Adrenal gland (tissue), 5 donors: ENCODE measurements at regions not wholly inside any gene's neighbourhood (a gene's known extent, or its start where the extent isn't known, plus 50 kb on each side); places are given as distances from the start of the nearest gene placed in this dataset.

Source experiments
- CTCF ChIP-seq, 6 experiments: fragments of 450-650 bp in 4 of 6; fragments of 200-600 bp in 2 of 6; sonication (generic) in 1 of 6; IDR thresholded peaks; 1 replicate in 5 of 6; 2 replicates in 1 of 6; pipeline versions ENCODE4 v1.5.1 to v1.8.0; 2016 to 2021; ENCODE audit warnings: antibody characterized with exemption in 6 of 6, mild to moderate bottlenecking in 2 of 6, moderate library complexity in 1 of 6
- POLR2A ChIP-seq, 2 donors: fragments of 450-650 bp; IDR thresholded peaks; one replicate each; pipeline ENCODE4 v1.6.1; 2017; ENCODE audit warnings: antibody characterized with exemption in 2 of 2, mild to moderate bottlenecking in 2 of 2, moderate library complexity in 1 of 2
- donor health status: DM: no; HTN: no; CAD: no.

- TF ChIP-seq CTCF (IDR thresholded peaks at IDR 0.05) (no peak), POLR2A (IDR thresholded peaks at IDR 0.05) (no peak)
Measured at GRCh38 chr2:124999906-125000305, 974.8 kb downstream of the CNTNAP5 start.
